ENCODE measurements at regions not wholly inside any gene's neighbourhood (a gene's known extent, or its start where the extent isn't known, plus 50 kb on each side); places are given as distances from the start of the nearest gene placed in this dataset.
A peak's percentile ranks its signal among the peaks of the same experiment; 100 is the strongest.
"Not testable (repeated sequence)": the region's sequence is repeated elsewhere in the genome, so short reads cannot be mapped to it uniquely, and the experiment has no call there.

- DNase-seq: no peak
Observed at GRCh38 chr3:22836131-22836530, 367.0 kb upstream of the UBE2E2 start.

GRCh38 chr3:22843854-22844253 lies 359.3 kb upstream of the UBE2E2 start:
- no peak for DNase-seq

- DNase-seq: no peak
Observed at GRCh38 chr3:22846566-22846965, 356.6 kb upstream of the UBE2E2 start.

GRCh38 chr3:22849583-22849982 lies 353.5 kb upstream of the UBE2E2 start:
- DNase-seq: not testable (repeated sequence)

GRCh38 chr3:22856811-22857210 lies 346.3 kb upstream of the UBE2E2 start:
- no peak for DNase-seq

GRCh38 chr3:22858486-22858885 lies 344.6 kb upstream of the UBE2E2 start:
- DNase-seq: no peak

- no peak for DNase-seq
Observed at GRCh38 chr3:22859618-22860017, 343.5 kb upstream of the UBE2E2 start.

GRCh38 chr3:22861426-22861825 lies 341.7 kb upstream of the UBE2E2 start:
- no peak for DNase-seq

GRCh38 chr3:22862111-22862510 lies 341.0 kb upstream of the UBE2E2 start:
- DNase-seq: peak; percentile 49

GRCh38 chr3:22882834-22883233 lies 320.3 kb upstream of the UBE2E2 start:
- DNase-seq: not testable (repeated sequence)

GRCh38 chr3:22885039-22885438 lies 318.1 kb upstream of the UBE2E2 start:
- DNase-seq: no peak

- DNase-seq: no peak
Observed at GRCh38 chr3:22885574-22886341, 317.4 kb upstream of the UBE2E2 start.

- no peak for DNase-seq
Observed at GRCh38 chr3:22886439-22887068, 316.6 kb upstream of the UBE2E2 start.

GRCh38 chr3:22887664-22888291 lies 315.3 kb upstream of the UBE2E2 start:
- no peak for DNase-seq

- DNase-seq: no peak
Observed at GRCh38 chr3:22893101-22893500, 310.0 kb upstream of the UBE2E2 start.

GRCh38 chr3:22893644-22894325 lies 309.3 kb upstream of the UBE2E2 start:
- DNase-seq: no peak

GRCh38 chr3:22894865-22895264 lies 308.3 kb upstream of the UBE2E2 start:
- no peak for DNase-seq

- DNase-seq: no peak
Observed at GRCh38 chr3:22895671-22896070, 307.5 kb upstream of the UBE2E2 start.

- DNase-seq: no peak
Observed at GRCh38 chr3:22898558-22898957, 304.6 kb upstream of the UBE2E2 start.

GRCh38 chr3:22899441-22899840 lies 303.7 kb upstream of the UBE2E2 start:
- no peak for DNase-seq

GRCh38 chr3:22900296-22900695 lies 302.8 kb upstream of the UBE2E2 start:
- DNase-seq: no peak

GRCh38 chr3:22901684-22902083 lies 301.4 kb upstream of the UBE2E2 start:
- no peak for DNase-seq

GRCh38 chr3:22907161-22907780 lies 295.9 kb upstream of the UBE2E2 start:
- DNase-seq: no peak

Data from islet precursor cell (in vitro differentiated cells).